HepG2 (cell line): ENCODE measurements at regions not wholly inside any gene's neighbourhood (a gene's known extent, or its start where the extent isn't known, plus 50 kb on each side); places are given as distances from the start of the nearest gene placed in this dataset.

Source experiments
- ATAC-seq: fragments of 200-7000 bp; cut with Tn5 transposase; 3 replicates; pipeline ENCODE4 v1.9.1; 2020; ENCODE audit warnings: mild to moderate bottlenecking, moderate library complexity
- BruUV-seq: library from RNA; stranded (reverse); fragments of 400-500 nt; replicated peaks from 2 replicates; lab custom pipeline; 2021; lab: Mats Ljungman, UMichigan
- CTCF ChIA-PET: fragments of 300-600 bp; formaldehyde crosslinking; extraction: SDS; loops from one replicate; lab custom pipeline; 2021; ENCODE audit warnings: low total read pairs, inconsistent platforms, low intra/inter-chr PET ratio; lab: Yijun Ruan, JAX
- POLR2A ChIA-PET: fragments of 350-600 bp; sonication (Branson Sonifier 250); formaldehyde crosslinking; loops from one replicate; lab custom pipeline; 2020; ENCODE audit warnings: antibody characterized with exemption, inconsistent platforms; lab: Yijun Ruan, JAX
- DNase-seq: peaks from one replicate; pipeline ENCODE4 v3.0.0-alpha.2; 2015; ENCODE audit warnings: low spot score
- FAIRE-seq: peaks from 3 replicates; lab custom pipeline; 2011; peaks lifted over from hg19 to GRCh38; lab: Jason Lieb, UNC
- H2AFZ ChIP-seq: one replicate; pipeline ENCODE4 v1.6.1; 2011; ENCODE audit warnings: low read length, inconsistent platforms
- H3K27ac ChIP-seq: fragments of 300-600 bp; 3 replicates; pipeline ENCODE4 v1.8.0; 2011; ENCODE audit warnings: mixed run types, mild to moderate bottlenecking, mixed read lengths, low read length, inconsistent platforms; ENCODE audit not compliant: insufficient read depth; ENCODE audit errors: extremely low read length
- H3K27me3 ChIP-seq, 2 experiments: fragments of 200-600 bp in 1 of 2; 2 replicates in 1 of 2; 3 replicates in 1 of 2; pipeline versions ENCODE4 v1.6.0 to v1.8.0; 2011; ENCODE audit warnings: low read length in 2 of 2, mild to moderate bottlenecking in 2 of 2, moderate library complexity in 2 of 2, inconsistent platforms in 1 of 2; ENCODE audit not compliant: insufficient read depth in 2 of 2, control insufficient read depth in 1 of 2
- H3K36me3 ChIP-seq, 2 experiments: fragments of 200-600 bp in 1 of 2; replicated peaks in 1 of 2; 2 replicates in 1 of 2; 3 replicates in 1 of 2; pipeline versions ENCODE4 v1.5.1 to v1.8.0; 2011; ENCODE audit warnings: low read length in 2 of 2, inconsistent platforms in 1 of 2; ENCODE audit not compliant: insufficient read depth in 2 of 2, control insufficient read depth in 1 of 2
- H3K4me1 ChIP-seq: 2 replicates; pipeline ENCODE4 v1.5.1; 2012; ENCODE audit warnings: low read length, inconsistent platforms; ENCODE audit not compliant: insufficient read depth
- H3K4me2 ChIP-seq: 2 replicates; pipeline ENCODE4 v1.6.0; 2011; ENCODE audit warnings: low read depth, low read length, inconsistent platforms
- H3K4me3 ChIP-seq, 3 experiments: fragments of 200-600 bp in 1 of 3; sonication (generic), shearing (Covaris generic) in 1 of 3; replicated peaks in 1 of 3; 2 replicates each; pipeline ENCODE4 v1.5.1; 2011 to 2016; ENCODE audit warnings: low read length in 3 of 3, inconsistent platforms in 2 of 3, low read depth in 2 of 3, mild to moderate bottlenecking in 2 of 3, control low read depth in 1 of 3, mixed read lengths in 1 of 3; ENCODE audit not compliant: insufficient read depth in 1 of 3
- H3K79me2 ChIP-seq: one replicate; pipeline ENCODE4 v1.6.1; 2011; ENCODE audit warnings: low read length, inconsistent platforms; ENCODE audit not compliant: insufficient read depth
- H3K9ac ChIP-seq: 2 replicates; pipeline ENCODE4 v1.6.0; 2011; ENCODE audit warnings: mild to moderate bottlenecking, low read depth, low read length, inconsistent platforms; ENCODE audit not compliant: insufficient read depth
- H3K9me3 ChIP-seq: 2 replicates; pipeline ENCODE4 v1.5.1; 2012; ENCODE audit warnings: mild to moderate bottlenecking, low read length
- H4K20me1 ChIP-seq: 2 replicates; pipeline ENCODE4 v1.6.0; 2011; ENCODE audit warnings: inconsistent platforms, mild to moderate bottlenecking, low read length, moderate library complexity; ENCODE audit not compliant: insufficient read depth
- BORCS8-MEF2B ChIP-seq: sonication (generic); formaldehyde crosslinking; IDR thresholded peaks from 2 replicates; pipeline ENCODE4 v1.8.0; 2022; ENCODE audit warnings: mild to moderate bottlenecking, missing genetic modification reagents
- CHD2 ChIP-seq: IDR thresholded peaks from 2 replicates; pipeline ENCODE4 v1.6.1; 2011; ENCODE audit warnings: low read depth, low read length, improper control_type of control experiment
- FOXA3 ChIP-seq: IDR thresholded peaks from 2 replicates; pipeline ENCODE4 v1.6.1; 2016; ENCODE audit warnings: missing genetic modification reagents, missing compliant biosample characterization
- HIVEP1 ChIP-seq: sonication (generic); formaldehyde crosslinking; IDR thresholded peaks from 2 replicates; pipeline ENCODE4 v1.4.0; 2020; ENCODE audit warnings: mild to moderate bottlenecking, missing genetic modification reagents
- MBD4 ChIP-seq: IDR thresholded peaks from 2 replicates; pipeline ENCODE4 v1.6.1; 2012; ENCODE audit warnings: low read length, inconsistent platforms, borderline replicate concordance
- MED8 ChIP-seq: sonication (generic); formaldehyde crosslinking; IDR thresholded peaks from 2 replicates; pipeline ENCODE4 v1.8.1; 2023; ENCODE audit warnings: mild to moderate bottlenecking, missing genetic modification reagents; ENCODE audit not compliant: insufficient replicate concordance
- MEF2D ChIP-seq: sonication (generic); formaldehyde crosslinking; IDR thresholded peaks from 2 replicates; pipeline ENCODE4 v1.5.1; 2020; ENCODE audit warnings: mild to moderate bottlenecking, missing genetic modification reagents
- MTF1 ChIP-seq: sonication (generic); formaldehyde crosslinking; IDR thresholded peaks from 2 replicates; pipeline ENCODE4 v1.5.0; 2020; ENCODE audit warnings: missing genetic modification reagents
- NCOA5 ChIP-seq: sonication (generic); formaldehyde crosslinking; IDR thresholded peaks from 2 replicates; pipeline ENCODE4 v1.4.0; 2020; ENCODE audit warnings: missing genetic modification reagents
- ZMYM3 ChIP-seq: sonication (generic); formaldehyde crosslinking; IDR thresholded peaks from 2 replicates; pipeline ENCODE4 v1.5.1; 2020; ENCODE audit warnings: mild to moderate bottlenecking, missing genetic modification reagents
- ZNF207 ChIP-seq: fragments of 450-650 bp; IDR thresholded peaks from 2 replicates; pipeline ENCODE4 v1.6.1; 2016; ENCODE audit warnings: antibody characterized with exemption, borderline replicate concordance
- ZNF275 ChIP-seq: sonication (generic); formaldehyde crosslinking; IDR thresholded peaks from 2 replicates; pipeline ENCODE4 v1.8.0; 2022; ENCODE audit warnings: missing genetic modification reagents, mild to moderate bottlenecking, inconsistent platforms, borderline replicate concordance
- ZNF280D ChIP-seq: sonication (generic); formaldehyde crosslinking; IDR thresholded peaks from 2 replicates; pipeline ENCODE4 v1.5.1; 2020; ENCODE audit warnings: mild to moderate bottlenecking, missing genetic modification reagents
- ZNF513 ChIP-seq: sonication (generic); formaldehyde crosslinking; conservative IDR thresholded peaks from 2 replicates; pipeline ENCODE4 v1.5.0; 2020; ENCODE audit warnings: missing genetic modification reagents
- ZNF562 ChIP-seq: sonication (generic); formaldehyde crosslinking; IDR thresholded peaks from 2 replicates; pipeline ENCODE4 v1.8.0; 2022; ENCODE audit warnings: missing genetic modification reagents, borderline replicate concordance
- ZNF660 ChIP-seq: sonication (generic); formaldehyde crosslinking; IDR thresholded peaks from 2 replicates; pipeline ENCODE4 v1.5.1; 2020; ENCODE audit warnings: mild to moderate bottlenecking, low read depth, missing genetic modification reagents, borderline replicate concordance
- ZNF737 ChIP-seq: sonication (generic); formaldehyde crosslinking; IDR thresholded peaks from 2 replicates; pipeline ENCODE4 v1.5.0; 2020; ENCODE audit warnings: missing genetic modification reagents, mild to moderate bottlenecking, borderline replicate concordance
- ZSCAN20 ChIP-seq: sonication (generic); formaldehyde crosslinking; IDR thresholded peaks from 2 replicates; pipeline ENCODE4 v1.4.0; 2020; ENCODE audit warnings: missing genetic modification reagents, mild to moderate bottlenecking, borderline replicate concordance
- WGBS: methylation state at CpG from one replicate; pipeline ENCODE4 v1.1.6; 2017; ENCODE audit warnings: low lambda C conversion rate; 5-methylcytosine and 5-hydroxymethylcytosine counted together
- in situ Hi-C: cut with HindIII; loops from 2 replicates; pipeline ENCODE4 v1.10.0; 2017; ENCODE audit warnings: low pct_unique_long_range_greater_than_20kb; ENCODE audit not compliant: extremely low pct_ligation_motif_present
- intact Hi-C: fragments of 100-400 bp; cut with micrococcal nuclease; formaldehyde crosslinking; loops from one replicate; pipeline ENCODE4 v1.10.0; 2022; ENCODE audit not compliant: unreplicated experiment
- TF ChIP-seq, protein P1 (sequence below): sonication (generic); formaldehyde crosslinking; IDR thresholded peaks from 2 replicates; pipeline ENCODE4 v1.8.0; 2022; ENCODE audit warnings: mild to moderate bottlenecking, missing genetic modification reagents

- POLR2A ChIA-PET, result no interaction called here
- Histone ChIP-seq H3K9me3 (no peaks in the 10 kb centered on the region), H3K27ac (no peak overlapping the region), H3K4me3 (no peak overlapping the region), H3K79me2 (no peaks in the 10 kb centered on the region)
- BruUV-seq, result no TSS peak
- TF ChIP-seq ZNF280D (CRISPR knock-in tag) (no peak), ZNF562 (CRISPR knock-in tag) (no peak), ZNF207 (no peak), ZNF660 (CRISPR knock-in tag) (no peak), MEF2D (CRISPR knock-in tag) (no peak), NCOA5 (CRISPR knock-in tag) (no peak), FOXA3 (CRISPR knock-in tag) (no peak), CHD2 (no peak), ZNF513 (CRISPR knock-in tag) (no peak), MBD4 (no peak), BORCS8-MEF2B (CRISPR knock-in tag) (no peak), ZMYM3 (no peak), MED8 (no peak), MTF1 (CRISPR knock-in tag) (no peak), ZNF737 (CRISPR knock-in tag) (no peak), HIVEP1 (CRISPR knock-in tag) (no peak), ZSCAN20 (no peak), ZNF275 (CRISPR knock-in tag) (no peak)
- TF ChIP-seq, protein P1, sequence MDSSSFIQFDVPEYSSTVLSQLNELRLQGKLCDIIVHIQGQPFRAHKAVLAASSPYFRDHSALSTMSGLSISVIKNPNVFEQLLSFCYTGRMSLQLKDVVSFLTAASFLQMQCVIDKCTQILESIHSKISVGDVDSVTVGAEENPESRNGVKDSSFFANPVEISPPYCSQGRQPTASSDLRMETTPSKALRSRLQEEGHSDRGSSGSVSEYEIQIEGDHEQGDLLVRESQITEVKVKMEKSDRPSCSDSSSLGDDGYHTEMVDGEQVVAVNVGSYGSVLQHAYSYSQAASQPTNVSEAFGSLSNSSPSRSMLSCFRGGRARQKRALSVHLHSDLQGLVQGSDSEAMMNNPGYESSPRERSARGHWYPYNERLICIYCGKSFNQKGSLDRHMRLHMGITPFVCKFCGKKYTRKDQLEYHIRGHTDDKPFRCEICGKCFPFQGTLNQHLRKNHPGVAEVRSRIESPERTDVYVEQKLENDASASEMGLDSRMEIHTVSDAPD (CRISPR knock-in tag), result no peak
- TF ChIP-seq, all 625 proteins: peak for 0
- CTCF ChIA-PET, result no interaction called here
- DNase-seq (no peak), ATAC-seq (no peak), FAIRE-seq (no peak)
- Histone ChIP-seq H3K4me1 (no peaks in the 10 kb centered on the region), H3K36me3 (no peaks in the 10 kb centered on the region), H2AFZ (no peak overlapping the region), H3K9ac (no peak overlapping the region), H3K27me3 (peaks cover 8 to 74% of the 10 kb centered on the region in 2 experiments; a peak in 4 of 5 replicates), H3K4me2 (no peak overlapping the region), H4K20me1 (no peaks in the 10 kb centered on the region)
- WGBS, result 0% methylated on average over 4 of the region's 5 CpGs
- in situ Hi-C loops, result no loop called here
- intact Hi-C loops, result no loop called here
Observed at GRCh38 chr22:45069925-45070324, 60.1 kb upstream of the PHF21B start.
